ENCODE measurements at regions not wholly inside any gene's neighbourhood (a gene's known extent, or its start where the extent isn't known, plus 50 kb on each side); places are given as distances from the start of the nearest gene placed in this dataset.

- DNase-seq (ENCODE audit: extremely low read depth, insufficient read length), result no peak
- Histone ChIP-seq H3K4me3 (replicated peaks; ENCODE audit: low read depth, low read length) (no peak overlapping the region), H3K36me3 (ENCODE audit: control insufficient read depth, insufficient read depth, low read length) (no peaks in the 10 kb centered on the region), H3K27me3 (replicated peaks; ENCODE audit: control insufficient read depth, insufficient read depth, low read length) (no peaks in the 10 kb centered on the region)
- TF ChIP-seq, protein P1, sequence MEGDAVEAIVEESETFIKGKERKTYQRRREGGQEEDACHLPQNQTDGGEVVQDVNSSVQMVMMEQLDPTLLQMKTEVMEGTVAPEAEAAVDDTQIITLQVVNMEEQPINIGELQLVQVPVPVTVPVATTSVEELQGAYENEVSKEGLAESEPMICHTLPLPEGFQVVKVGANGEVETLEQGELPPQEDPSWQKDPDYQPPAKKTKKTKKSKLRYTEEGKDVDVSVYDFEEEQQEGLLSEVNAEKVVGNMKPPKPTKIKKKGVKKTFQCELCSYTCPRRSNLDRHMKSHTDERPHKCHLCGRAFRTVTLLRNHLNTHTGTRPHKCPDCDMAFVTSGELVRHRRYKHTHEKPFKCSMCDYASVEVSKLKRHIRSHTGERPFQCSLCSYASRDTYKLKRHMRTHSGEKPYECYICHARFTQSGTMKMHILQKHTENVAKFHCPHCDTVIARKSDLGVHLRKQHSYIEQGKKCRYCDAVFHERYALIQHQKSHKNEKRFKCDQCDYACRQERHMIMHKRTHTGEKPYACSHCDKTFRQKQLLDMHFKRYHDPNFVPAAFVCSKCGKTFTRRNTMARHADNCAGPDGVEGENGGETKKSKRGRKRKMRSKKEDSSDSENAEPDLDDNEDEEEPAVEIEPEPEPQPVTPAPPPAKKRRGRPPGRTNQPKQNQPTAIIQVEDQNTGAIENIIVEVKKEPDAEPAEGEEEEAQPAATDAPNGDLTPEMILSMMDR (IDR thresholded peaks at IDR 0.05; ENCODE audit: insufficient read depth, low read length, poor library complexity, severe bottlenecking), result no peak
Measured at GRCh38 chr14:44361083-44361482, 146.0 kb downstream of the FSCB start.

- Histone ChIP-seq H3K27me3 (replicated peaks; ENCODE audit: control insufficient read depth, insufficient read depth, low read length) (no peaks in the 10 kb centered on the region), H3K4me3 (replicated peaks; ENCODE audit: low read depth, low read length) (no peak overlapping the region), H3K36me3 (ENCODE audit: control insufficient read depth, insufficient read depth, low read length) (no peaks in the 10 kb centered on the region)
- TF ChIP-seq, protein P1 (IDR thresholded peaks at IDR 0.05; ENCODE audit: insufficient read depth, low read length, poor library complexity, severe bottlenecking), result no peak
- DNase-seq (ENCODE audit: extremely low read depth, insufficient read length), result no peak
Measured at GRCh38 chr14:44353805-44354204, 153.3 kb downstream of the FSCB start.

DNA sequence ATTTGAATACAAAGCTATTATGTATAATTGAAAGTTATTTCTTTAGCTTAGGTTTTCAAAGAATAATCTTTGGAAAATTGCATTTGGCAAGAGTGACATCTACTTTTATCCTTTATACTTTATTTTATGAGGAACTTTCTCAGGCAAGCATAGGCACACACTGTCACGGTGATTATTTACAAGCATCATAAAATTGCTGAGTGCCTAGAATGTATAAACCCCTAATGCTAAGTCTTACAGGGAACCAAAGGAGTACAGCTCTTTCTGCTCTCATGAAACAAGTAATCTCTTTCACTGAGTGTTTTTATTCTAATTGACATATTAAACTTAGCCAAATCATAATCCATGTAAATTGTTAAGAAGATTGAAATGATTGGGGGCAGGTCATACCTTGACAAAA, 154.9 kb downstream of the FSCB start:
- no peak for DNase-seq (ENCODE audit: extremely low read depth, insufficient read length)
- no peaks in the 10 kb centered on the region for H3K36me3 ChIP-seq (ENCODE audit: control insufficient read depth, insufficient read depth, low read length)
- TF ChIP-seq, protein P1 (IDR thresholded peaks at IDR 0.05; ENCODE audit: insufficient read depth, low read length, poor library complexity, severe bottlenecking), result no peak
- no peaks in the 10 kb centered on the region for H3K27me3 ChIP-seq (replicated peaks; ENCODE audit: control insufficient read depth, insufficient read depth, low read length)
- H3K4me3 ChIP-seq (replicated peaks; ENCODE audit: low read depth, low read length), result no peak overlapping the region

DNA sequence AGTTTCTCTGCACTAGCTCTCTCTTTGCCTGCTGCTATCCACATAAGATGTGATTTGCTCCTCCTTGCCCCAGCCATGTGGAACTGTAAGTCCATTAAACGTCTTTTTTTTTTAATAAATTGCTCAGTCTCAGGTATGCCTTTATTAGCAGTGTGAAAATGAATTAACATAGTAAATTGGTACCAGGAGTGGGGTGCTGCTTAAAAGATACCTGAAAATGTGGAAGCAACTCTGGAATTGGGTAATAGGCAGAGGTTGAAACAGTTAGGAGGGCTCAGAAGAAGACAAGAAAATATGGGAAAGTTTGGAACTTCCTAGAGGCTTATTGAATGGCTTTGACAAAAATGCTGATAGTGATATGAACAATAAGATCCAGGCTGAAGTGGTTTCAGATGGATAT, 159.8 kb downstream of the FSCB start:
- TF ChIP-seq, protein P1 (IDR thresholded peaks at IDR 0.05; ENCODE audit: insufficient read depth, low read length, poor library complexity, severe bottlenecking), result no peak

GRCh38 chr14:44341116-44341515, 166.0 kb downstream of the FSCB start:
- H3K4me3 ChIP-seq (replicated peaks; ENCODE audit: low read depth, low read length), result no peak overlapping the region
- no peak for DNase-seq (ENCODE audit: extremely low read depth, insufficient read length)
- TF ChIP-seq, protein P1 (IDR thresholded peaks at IDR 0.05; ENCODE audit: insufficient read depth, low read length, poor library complexity, severe bottlenecking), result no peak

More for the DNA sequence above, 159.8 kb downstream of the FSCB start:
- H3K36me3 ChIP-seq (ENCODE audit: control insufficient read depth, insufficient read depth, low read length), result no peaks in the 10 kb centered on the region
- no peak overlapping the region for H3K4me3 ChIP-seq (replicated peaks; ENCODE audit: low read depth, low read length)
- no peaks in the 10 kb centered on the region for H3K27me3 ChIP-seq (replicated peaks; ENCODE audit: control insufficient read depth, insufficient read depth, low read length)
- DNase-seq (ENCODE audit: extremely low read depth, insufficient read length), result no peak

GRCh38 chr14:44339862-44340261, 167.2 kb downstream of the FSCB start:
- H3K36me3 ChIP-seq (ENCODE audit: control insufficient read depth, insufficient read depth, low read length), result no peaks in the 10 kb centered on the region
- TF ChIP-seq, protein P1 (IDR thresholded peaks at IDR 0.05; ENCODE audit: insufficient read depth, low read length, poor library complexity, severe bottlenecking), result no peak
- H3K4me3 ChIP-seq (replicated peaks; ENCODE audit: low read depth, low read length), result no peak overlapping the region
- no peak for DNase-seq (ENCODE audit: extremely low read depth, insufficient read length)
- no peaks in the 10 kb centered on the region for H3K27me3 ChIP-seq (replicated peaks; ENCODE audit: control insufficient read depth, insufficient read depth, low read length)

More at GRCh38 chr14:44341116-44341515, 166.0 kb downstream of the FSCB start:
- H3K27me3 ChIP-seq (replicated peaks; ENCODE audit: control insufficient read depth, insufficient read depth, low read length), result no peaks in the 10 kb centered on the region
- H3K36me3 ChIP-seq (ENCODE audit: control insufficient read depth, insufficient read depth, low read length), result no peaks in the 10 kb centered on the region

Measured in GM06990 (cell line).